SIG-M5 treated with dmso at 0.1 percent for 504 hours (cell line): ENCODE measurements at regions not wholly inside any gene's neighbourhood (a gene's known extent, or its start where the extent isn't known, plus 50 kb on each side); places are given as distances from the start of the nearest gene placed in this dataset.
"Not testable (repeated sequence)": the region's sequence is repeated elsewhere in the genome, so short reads cannot be mapped to it uniquely, and the experiment has no call there.

Experiments used
- DNase-seq: peaks from one replicate; lab custom pipeline; 2025; ENCODE audit not compliant: unreplicated experiment; lab: John Stamatoyannopoulos, UW

DNA sequence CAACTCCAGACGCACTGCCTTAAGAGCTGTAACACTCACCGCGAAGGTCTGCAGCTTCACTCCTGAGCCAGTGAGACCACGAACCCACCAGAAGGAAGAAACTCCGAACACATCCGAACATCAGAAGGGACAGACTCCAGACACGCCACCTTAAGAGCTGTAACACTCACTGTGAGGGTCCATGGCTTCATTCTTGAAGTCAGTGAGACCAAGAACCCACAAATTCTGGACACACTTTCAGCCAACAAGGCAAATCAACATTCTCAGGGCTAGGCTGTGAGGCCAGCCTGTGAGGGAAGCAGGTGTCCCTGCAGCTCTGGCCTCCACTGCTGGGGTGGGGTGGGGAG, 275.3 kb downstream of the ADGRD1 start:
- not testable (repeated sequence) for DNase-seq

DNA sequence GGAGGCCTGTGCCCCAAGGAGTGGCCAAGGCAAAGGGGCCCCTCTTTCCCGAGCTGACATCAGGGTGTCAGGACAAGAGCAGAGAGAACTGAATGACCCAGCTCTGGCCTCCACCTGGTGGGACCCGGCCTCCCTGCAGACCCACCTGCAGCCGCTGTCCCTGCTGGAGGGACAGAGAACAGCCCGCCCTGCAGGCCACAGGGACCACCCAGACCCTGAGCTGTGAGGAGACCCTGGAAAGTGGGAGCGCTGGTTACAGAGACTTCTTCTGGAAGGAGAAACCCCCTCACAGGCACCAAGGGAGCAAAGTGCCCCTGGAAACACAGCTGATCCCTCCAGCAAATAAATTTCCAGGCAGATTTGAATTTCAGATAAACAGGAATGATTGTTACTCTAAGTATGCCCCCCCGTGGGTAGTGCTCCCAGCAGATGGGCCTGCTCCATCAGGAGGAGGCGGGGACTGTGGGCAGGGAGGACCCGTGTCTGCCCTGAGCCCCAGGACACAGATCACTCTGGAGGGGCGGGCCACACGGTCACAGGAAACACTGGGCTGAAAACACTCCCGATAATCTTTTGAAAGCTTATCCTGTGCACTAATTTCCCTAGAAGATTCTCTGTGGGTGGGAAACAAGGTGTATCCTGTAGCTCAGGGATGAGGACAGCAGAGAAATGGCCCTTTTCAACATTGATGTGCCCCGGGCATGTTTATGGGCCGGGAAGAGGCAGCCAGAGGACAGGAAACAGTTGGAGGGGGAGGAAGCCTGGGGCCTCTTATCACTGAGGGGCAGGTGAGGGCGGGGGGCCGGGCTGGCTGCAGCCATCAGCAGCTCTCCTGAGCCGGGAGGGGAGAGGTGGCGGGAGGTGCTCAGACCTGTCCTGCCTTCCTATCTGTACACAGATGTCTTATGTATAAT, 276.0 kb downstream of the ADGRD1 start:
- no peak for DNase-seq

DNA sequence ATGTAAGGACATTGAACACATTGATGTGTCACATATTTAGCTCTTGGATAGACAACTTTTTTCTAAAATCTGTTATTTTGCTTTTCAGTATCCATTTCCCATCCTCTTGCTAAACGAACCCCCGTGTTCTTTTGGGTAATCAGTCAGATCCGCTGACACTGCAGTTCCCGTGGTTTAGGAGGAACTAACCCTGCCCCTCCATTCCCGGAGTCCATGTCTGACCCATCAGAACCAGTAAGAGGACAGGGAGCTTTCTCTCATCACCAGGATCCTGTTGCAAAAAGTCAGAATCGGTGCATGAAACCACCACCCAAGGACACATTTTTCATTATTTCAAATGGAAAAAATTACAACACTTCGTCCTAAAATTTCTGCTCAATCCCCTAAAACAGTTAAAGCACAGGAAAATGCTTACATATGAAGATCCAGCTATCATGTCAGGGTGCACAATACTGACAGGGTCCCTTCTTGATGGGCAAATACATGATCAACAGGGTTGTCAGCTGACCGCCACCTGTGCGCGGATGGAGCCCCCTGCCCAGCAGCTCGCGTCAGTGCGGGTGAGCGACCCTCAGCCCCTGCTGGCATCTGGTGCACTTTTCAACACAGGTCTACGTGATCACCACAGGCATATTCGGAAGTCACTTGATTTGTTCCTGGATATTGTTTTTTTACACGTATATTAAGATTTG, 276.8 kb downstream of the ADGRD1 start:
- DNase-seq: no peak

DNA sequence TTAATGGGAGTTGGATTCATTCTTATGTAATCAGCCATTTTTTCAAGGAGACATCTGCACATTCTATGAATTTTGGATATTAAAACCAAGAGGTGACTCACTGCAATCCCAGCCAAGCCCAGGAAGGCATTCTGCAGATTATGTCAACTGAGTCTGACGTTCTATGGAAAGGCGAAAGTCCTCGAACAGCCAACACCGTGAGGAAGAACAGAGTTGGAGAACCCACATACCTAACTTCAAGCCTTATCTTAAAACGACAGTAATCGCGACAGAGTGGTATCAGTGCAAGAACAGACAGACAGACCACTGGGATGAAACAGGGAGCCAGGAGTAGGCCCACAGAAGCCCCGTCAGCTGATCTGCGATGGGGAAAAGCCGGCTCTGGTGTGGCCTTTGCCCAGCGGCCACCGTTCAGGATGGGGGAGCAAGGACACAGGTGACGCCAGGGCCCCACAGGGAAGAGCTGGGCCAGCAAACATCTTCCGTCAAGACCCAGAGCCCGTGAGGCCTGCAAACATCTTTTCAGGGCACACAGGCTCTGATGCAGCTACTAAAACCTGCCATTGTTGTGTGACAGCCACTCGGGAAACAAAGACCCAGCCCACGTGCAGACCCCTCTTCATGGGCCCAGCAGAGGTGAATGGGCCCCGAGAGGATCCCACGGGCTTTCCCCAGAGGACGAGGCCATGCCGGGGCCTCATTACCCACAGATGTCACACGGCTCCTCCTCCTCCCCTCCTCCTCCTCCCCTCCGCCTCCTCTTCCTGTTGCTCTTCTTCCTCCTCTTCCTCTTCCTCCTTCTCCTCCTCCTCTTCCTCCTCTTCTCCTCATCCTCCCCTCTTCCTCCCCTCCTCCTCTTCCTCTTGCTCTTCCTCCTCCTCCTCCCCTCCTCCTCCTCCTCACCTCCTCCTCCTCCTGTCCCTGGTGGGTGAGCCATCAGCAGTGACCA, 277.6 kb downstream of the ADGRD1 start:
- DNase-seq: no peak

DNA sequence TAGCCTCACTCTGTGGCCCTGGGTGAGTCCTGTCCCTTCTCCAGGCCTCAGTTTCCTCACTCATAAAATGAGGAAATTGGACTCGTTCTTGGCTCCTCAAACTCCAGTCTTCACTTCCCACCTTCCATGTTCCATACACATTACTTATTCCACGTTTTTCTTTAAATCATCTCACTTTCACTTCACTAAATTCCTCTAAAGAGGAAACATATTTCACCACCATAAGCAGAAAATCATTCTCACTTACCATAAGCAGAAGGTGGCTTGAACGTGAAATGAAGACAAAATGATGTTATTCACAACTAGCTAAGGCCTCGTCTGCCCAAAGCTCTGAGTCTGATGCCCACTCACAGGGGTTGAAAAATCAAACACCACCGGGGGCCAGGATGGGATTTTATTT, 278.3 kb downstream of the ADGRD1 start:
- DNase-seq: no peak

DNA sequence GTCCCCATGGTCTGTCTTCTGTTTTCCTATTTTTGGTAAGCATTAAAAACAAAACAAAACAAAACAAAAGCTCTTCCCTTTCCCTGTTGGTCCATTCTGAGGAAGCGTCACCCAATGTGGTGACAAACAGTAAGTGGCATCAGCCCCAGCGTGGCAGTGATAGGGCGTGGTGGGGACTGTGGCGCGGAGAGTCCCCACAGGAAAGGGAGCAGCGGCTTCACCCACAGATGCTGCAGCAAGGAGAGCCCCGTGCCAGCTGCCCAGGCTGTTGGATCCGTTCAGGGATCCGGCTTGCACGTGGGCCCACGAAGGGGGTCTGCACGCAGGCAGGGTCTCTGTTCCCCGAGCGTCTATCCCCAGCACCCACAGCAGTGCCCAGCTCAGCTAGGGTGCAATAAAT, 279.2 kb downstream of the ADGRD1 start:
- not testable (repeated sequence) for DNase-seq

DNA sequence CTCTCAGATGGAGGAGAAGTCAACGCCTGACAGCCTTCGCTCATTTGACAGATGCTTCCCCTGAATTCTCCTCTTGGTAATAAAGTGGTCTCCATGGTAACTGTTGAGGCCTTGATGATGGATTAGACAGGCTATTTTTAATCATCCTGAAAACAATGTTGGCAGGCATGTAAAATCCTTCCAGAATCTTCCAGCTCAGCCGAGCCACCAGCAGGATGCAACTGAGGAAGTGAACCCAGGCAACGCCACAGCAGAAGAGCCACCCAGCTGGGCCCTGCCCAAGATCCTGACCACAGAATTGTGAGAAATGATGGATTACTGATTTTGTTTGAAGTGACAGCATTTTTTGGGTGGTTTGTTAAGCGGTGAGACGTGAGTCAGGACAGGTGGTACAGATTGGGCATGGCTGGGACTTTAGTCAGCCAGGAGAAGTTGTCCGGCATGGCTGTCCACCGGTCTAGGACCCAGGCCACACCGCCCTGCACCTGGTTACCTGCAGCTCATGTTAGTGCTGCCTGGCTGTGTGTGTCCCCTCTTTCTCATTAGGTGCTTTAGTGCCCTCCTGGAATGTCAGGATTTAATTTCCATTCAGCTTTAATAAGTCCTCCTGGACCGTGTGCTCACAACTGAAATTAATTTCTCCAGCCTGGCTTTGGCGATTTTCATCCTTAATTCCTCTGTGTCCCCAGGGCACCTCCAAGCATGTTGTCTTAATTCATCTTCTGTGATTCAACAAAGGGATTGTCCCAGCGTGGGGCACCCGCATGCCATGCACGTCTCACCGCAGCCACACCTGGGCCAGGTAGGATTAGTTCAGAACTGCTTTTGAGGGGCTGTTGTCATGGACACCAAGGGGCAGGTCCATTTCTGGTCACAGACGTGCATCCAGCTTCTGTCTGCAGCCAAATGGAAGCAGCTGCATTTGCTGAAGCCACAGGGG, 280.4 kb downstream of the ADGRD1 start:
- DNase-seq: not testable (repeated sequence)

DNA sequence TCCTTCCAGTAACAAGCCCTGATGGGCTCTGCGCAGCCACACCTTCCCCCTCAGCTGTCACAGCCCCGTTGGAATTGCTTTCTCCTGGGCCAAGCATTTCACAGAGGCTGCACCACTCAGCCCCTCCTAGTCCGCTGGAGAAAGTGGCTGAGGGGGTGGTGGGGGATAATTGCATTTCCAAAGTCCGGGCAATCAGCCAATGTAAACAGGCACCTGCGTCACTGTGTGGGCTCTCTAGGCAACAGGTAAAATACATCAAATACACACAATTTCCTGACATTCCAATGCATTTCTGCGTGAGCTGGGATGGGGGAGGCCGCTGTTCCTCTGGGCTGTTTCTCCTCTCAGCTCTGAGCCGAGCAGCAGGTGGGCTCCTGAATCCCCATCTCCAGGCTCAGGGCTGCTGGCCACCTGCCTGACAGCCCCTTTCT, 281.1 kb downstream of the ADGRD1 start:
- not testable (repeated sequence) for DNase-seq

DNA sequence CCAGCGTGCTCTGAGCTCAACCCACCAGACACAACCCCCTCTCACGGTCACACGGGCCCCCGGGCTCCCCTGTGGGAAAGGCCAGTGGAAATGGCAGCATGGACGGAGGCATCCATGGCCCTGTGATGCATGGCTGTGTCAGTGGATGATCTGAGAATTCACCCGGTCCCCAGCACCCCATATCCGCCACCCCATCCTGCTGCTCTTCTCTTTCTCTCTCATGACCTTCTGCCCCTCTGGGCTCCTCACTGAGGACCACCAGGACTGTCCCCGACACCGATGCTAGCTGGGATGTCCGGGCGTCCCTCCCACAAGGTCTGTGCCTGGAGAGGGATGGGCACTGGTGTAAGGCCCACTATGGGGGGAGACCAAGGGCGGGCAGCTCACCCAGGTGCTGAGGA, 282.2 kb downstream of the ADGRD1 start:
- no peak for DNase-seq

DNA sequence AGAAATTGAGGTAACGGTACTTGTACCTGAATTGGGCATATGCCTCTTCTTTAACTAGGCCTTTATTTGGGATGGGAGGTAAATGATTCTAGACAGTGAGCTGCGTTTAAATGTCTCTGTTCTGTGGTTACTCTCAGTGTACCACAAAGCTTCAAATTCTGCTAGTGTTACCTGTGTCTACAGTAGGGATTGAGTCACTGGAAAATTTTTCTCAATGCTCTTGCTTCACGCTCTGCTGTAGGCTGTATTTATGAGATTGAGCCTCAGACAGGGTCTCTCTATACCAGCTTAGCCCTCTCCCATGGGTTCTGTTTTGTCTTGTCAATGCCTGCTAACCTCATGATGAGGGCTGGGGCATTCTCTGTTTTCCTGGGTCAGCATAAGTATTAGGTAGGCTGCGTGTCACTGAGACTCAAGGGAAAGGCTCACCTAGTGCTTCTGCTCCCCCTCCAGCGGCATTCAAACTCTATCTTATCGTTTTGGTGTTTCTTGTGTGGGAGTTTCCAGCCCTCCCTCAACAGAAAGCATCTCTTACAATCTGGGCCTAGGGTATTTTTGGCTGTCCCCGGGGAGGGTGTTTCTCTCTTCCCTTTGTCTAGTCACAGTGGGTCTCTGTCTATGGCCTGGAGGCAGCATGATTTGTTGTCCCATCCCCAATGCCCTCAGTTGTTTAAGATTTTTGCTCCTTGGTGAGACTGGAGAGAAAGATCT, 285.8 kb downstream of the ADGRD1 start:
- no peak for DNase-seq

DNA sequence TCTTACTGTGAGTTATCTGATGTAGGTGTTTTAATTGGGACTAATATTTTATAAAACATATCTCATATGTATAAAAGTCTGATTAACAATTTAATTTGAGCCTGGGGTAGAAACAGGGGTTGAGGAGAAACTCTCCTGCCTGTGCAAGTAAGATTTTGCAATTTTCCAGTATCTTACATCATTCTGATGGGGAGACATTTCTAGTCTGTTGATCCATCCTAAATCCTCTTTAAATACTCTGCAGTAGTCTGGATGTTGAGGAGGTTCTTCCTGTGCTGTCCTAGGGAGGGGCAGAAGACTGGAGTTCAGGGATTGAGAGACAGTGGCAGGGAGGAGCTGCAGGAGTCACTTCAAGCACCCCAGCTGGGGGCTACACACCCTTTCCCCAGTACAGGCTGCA, 287.8 kb downstream of the ADGRD1 start:
- DNase-seq: no peak

DNA sequence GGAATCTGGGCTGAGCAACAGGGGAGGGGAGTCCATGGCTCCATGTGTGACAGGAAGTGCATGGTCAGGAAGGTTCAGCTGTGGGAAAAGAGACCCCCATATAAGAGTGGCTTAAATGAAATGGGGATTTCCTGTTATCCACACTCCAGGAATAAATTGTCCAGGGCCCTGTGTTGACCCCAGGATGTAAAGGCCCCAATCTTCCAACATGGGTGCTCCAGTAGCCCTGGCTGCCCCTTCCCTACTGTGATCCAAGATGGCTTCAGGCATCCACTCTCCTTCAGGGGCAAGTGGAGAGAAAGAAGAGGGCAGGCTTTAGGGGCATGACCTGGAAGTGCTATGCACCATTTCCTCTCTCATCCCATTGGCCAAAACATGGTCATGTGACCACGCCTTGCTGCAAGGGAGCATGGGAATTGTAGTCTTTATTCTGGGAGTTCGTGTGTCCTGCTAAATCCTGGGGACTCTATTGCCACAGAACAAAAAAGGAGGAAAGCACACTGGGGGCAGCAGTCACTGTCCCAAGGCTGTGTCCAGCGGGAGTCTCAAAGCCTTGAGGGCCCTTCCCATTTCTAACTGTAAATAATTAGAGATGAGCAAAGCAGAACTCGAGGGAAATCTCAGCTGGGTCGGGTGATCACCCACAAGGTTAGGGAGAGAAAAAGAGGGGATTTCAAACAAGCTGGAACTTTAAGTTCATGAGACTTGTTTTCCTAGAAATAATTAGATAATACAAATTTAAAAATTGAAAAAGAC, 289.2 kb downstream of the ADGRD1 start:
- DNase-seq: peak; percentile 15

DNA sequence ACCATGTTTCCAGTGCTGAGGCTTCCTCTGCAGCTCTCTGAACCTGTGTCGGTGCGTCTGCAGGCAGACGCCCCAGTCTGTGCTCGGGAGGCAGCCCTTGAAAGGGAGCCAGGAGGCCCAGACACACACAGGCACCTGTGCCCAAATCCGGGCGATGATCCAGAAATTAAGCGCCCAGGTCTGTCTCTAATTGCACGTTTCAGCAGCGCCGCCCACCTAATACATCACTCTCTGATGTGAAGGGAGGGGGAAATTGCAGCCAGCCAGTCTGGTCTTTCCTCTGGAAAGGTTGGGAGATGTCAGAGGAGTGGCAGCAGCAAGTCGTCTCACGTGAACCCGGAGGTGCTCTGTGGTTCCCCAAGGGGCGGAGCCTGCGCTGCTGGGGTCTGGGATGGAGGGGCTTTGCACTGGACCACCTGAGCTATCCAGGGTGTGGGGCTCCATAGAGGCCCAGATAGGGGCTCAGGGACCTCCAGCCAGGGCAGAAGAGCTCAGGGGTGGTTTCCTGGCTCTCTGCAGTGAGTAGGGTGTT, 290.5 kb downstream of the ADGRD1 start:
- DNase-seq: not testable (repeated sequence)

DNA sequence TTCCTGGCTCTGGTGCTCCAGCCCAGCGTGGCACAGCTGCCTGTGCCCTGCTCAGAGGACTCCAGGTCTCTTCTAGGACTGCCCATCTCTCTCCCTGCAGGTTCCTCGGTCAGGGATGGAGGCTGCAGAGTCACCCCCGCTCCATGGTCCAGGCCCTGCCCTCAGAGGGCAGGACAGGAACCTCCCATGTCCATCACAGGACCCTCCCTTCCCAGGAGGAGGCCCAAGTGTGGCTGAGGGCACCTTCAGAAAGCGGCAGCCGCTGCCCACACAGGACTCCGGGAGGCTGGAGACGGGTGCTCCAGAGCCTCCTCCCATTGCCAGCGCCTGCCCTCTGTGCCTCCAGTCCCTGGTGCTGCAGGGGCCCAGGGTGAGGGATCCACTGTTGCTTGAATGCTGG, 291.5 kb downstream of the ADGRD1 start:
- DNase-seq: not testable (repeated sequence)

DNA sequence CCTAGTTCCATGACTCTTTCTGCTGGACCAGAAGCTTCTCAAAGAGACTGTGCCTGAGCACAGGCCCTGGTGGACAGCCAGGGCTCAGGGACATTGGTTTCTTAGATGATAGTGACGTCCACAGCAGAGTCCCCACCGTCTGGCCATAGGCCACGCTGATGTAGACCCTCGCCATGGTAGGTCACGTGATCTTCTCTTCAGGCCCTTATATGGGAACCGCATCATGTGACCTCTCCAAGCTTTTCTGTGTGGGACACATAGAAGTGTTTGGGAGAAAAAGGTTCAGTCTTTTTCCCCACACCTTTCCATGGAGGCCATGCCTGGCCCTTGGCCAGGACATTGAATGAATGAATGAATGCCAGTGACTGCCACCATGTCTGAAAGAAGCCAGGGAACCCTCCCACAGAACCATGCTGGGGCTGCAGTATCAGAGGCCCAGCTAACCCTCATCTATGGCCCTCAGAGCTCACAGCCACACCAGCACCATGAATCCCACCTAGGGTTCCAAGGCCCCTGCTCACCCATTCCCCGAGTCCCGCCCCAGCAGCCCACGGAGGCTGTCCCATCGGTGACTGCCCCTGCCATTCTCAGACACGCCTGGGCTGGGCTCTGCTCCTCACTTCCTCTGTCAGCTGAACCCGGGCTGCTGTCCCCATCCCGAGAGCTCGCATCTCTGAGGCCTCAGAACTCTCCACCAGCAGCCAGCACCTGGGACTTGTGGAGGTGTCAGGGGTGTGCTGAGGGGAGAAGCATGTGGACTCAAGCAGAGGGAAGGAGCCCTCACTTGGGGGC, 292.1 kb downstream of the ADGRD1 start:
- DNase-seq: no peak

DNA sequence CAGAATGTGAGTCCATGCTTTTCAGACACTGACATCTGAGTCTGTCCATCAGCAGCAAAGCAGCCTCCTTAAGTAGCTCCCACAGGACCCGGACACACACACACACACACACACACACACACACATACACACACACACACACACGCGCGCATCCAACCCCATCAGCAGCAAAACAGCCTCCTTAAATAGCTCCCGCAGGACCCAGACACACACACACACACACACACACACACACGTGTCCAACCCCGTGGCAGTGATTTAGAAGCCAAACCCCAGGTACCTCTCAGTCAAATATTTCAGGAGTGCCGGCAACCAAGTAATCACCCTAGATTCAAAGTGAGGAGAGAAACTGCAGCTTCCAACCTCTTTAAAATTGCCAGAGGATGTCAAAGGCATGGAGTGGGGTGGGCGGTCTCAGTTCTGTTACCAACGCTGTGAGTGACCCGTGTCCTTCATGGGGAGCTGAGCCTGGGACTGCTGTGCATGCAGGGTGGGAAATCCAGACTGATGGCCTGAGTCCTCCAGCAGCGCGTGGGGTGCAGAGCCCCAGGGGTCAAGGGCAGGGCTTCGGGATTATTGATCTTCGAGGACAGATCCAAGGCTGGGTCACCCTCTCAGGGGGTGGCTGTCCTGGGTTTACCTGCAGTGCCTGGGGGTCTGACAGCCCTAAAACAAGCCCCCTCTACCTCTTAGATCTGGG, 293.5 kb downstream of the ADGRD1 start:
- not testable (repeated sequence) for DNase-seq

DNA sequence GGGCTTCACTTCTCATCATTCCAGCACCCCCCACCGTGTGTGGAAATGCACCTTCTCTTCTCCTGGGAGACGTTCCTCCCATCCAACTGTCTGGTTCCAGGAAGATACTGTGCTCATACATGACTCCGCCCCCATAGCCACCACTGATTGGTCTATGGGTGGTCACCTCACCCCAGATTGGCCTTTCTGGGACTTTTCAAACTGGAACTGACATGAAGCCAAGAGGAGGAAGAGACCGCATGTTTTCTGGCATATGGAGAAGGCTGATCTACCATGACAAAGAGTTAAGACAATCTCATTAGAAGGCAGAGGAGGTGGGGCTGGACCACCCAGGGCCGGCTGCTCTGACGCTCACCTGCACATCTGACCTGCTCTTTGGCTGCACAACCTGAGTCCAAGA, 294.2 kb downstream of the ADGRD1 start:
- not testable (repeated sequence) for DNase-seq
